ENCODE measurements at regions not wholly inside any gene's neighbourhood (a gene's known extent, or its start where the extent isn't known, plus 50 kb on each side); places are given as distances from the start of the nearest gene placed in this dataset.

GRCh38 chr7:156533420-156533819, 107.2 kb upstream of the RNF32 start:
- Histone ChIP-seq H3K4me1 (ENCODE audit: insufficient read depth, low read length) (peaks cover 35% of the 10 kb centered on the region), H3K27ac (ENCODE audit: extremely low read length, insufficient read depth, low read length) (no peak overlapping the region), H3K36me3 (replicated peaks in 1 of 2; ENCODE audit: control insufficient read depth in 1 of 2, insufficient read depth in 2 of 2, low read length in 2 of 2) (no peaks in the 10 kb centered on the region), H3K9ac (ENCODE audit: insufficient read depth, low read depth, low read length) (no peak overlapping the region), H3K4me2 (ENCODE audit: low read depth, low read length) (no peak overlapping the region), H2AFZ (ENCODE audit: low read length) (no peak overlapping the region), H4K20me1 (ENCODE audit: insufficient read depth, low read length) (no peaks in the 10 kb centered on the region), H3K27me3 (ENCODE audit: control insufficient read depth in 1 of 2, insufficient read depth in 2 of 2, low read length in 2 of 2) (no peaks in the 10 kb centered on the region), H3K4me3 (replicated peaks in 1 of 3; ENCODE audit: insufficient read depth in 1 of 3, low read depth in 2 of 3, low read length in 3 of 3) (no peak overlapping the region), H3K79me2 (ENCODE audit: insufficient read depth, low read length) (no peaks in the 10 kb centered on the region), H3K9me3 (ENCODE audit: low read length) (no peaks in the 10 kb centered on the region)
- intact Hi-C loops (cut with micrococcal nuclease; ENCODE audit: unreplicated experiment): no loop called here
- TF ChIP-seq, protein P1, sequence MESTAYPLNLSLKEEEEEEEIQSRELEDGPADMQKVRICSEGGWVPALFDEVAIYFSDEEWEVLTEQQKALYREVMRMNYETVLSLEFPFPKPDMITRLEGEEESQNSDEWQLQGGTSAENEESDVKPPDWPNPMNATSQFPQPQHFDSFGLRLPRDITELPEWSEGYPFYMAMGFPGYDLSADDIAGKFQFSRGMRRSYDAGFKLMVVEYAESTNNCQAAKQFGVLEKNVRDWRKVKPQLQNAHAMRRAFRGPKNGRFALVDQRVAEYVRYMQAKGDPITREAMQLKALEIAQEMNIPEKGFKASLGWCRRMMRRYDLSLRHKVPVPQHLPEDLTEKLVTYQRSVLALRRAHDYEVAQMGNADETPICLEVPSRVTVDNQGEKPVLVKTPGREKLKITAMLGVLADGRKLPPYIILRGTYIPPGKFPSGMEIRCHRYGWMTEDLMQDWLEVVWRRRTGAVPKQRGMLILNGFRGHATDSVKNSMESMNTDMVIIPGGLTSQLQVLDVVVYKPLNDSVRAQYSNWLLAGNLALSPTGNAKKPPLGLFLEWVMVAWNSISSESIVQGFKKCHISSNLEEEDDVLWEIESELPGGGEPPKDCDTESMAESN (CRISPR knock-in tag; conservative IDR thresholded peaks at IDR 0.05): no peak
- no peak for TF ChIP-seq SALL1 (CRISPR knock-in tag; IDR thresholded peaks at IDR 0.05)
- TF ChIP-seq ZNF720 (CRISPR knock-in tag; IDR thresholded peaks at IDR 0.05): no peak
- no peak for TF ChIP-seq ZNF570 (CRISPR knock-in tag; IDR thresholded peaks at IDR 0.05; ENCODE audit: borderline replicate concordance)
- no peak for TF ChIP-seq ZNF17 (CRISPR knock-in tag; IDR thresholded peaks at IDR 0.05)
- TF ChIP-seq ZKSCAN5 (CRISPR knock-in tag; IDR thresholded peaks at IDR 0.05): no peak
- no peak for TF ChIP-seq SIX1 (CRISPR knock-in tag; IDR thresholded peaks at IDR 0.05; ENCODE audit: borderline replicate concordance)
- no peak for TF ChIP-seq DR1 (CRISPR knock-in tag; IDR thresholded peaks at IDR 0.05)
- TF ChIP-seq NR1H2 (CRISPR knock-in tag; IDR thresholded peaks at IDR 0.05; ENCODE audit: borderline replicate concordance, low read depth): no peak
- TF ChIP-seq PHF21A (CRISPR knock-in tag; IDR thresholded peaks at IDR 0.05): no peak
- TF ChIP-seq CREM (IDR thresholded peaks at IDR 0.05): no peak
- TF ChIP-seq CREM (CRISPR knock-in tag; IDR thresholded peaks at IDR 0.05): no peak
- no peak for TF ChIP-seq RXRB (CRISPR knock-in tag; IDR thresholded peaks at IDR 0.05; ENCODE audit: borderline replicate concordance)
- no peak for TF ChIP-seq ZBTB10 (CRISPR knock-in tag; IDR thresholded peaks at IDR 0.05; ENCODE audit: borderline replicate concordance)
- TF ChIP-seq ZNF468 (CRISPR knock-in tag; IDR thresholded peaks at IDR 0.05): no peak
- no peak for TF ChIP-seq RFX3 (CRISPR knock-in tag; IDR thresholded peaks at IDR 0.05)
- no peak for DNase-seq (ENCODE audit: low spot score)
- CTCF ChIA-PET (ENCODE audit: low intra/inter-chr PET ratio, low total read pairs): no interaction called here
- no peak for FAIRE-seq
- BruUV-seq (replicated peaks): no TSS peak
- POLR2A ChIA-PET: no interaction called here
- in situ Hi-C loops (cut with HindIII; ENCODE audit: extremely low pct_ligation_motif_present, low pct_unique_long_range_greater_than_20kb): no loop called here
- ATAC-seq: no peak; the same call in 2 of the 3 replicates
- WGBS (ENCODE audit: low lambda C conversion rate): 86% methylated on average over 9 of the region's 13 CpGs

Measured in HepG2 (cell line).